ENCODE measurements at regions not wholly inside any gene's neighbourhood (a gene's known extent, or its start where the extent isn't known, plus 50 kb on each side); places are given as distances from the start of the nearest gene placed in this dataset.
A peak's percentile ranks its signal among the peaks of the same experiment; 100 is the strongest.

- Mint-ChIP-seq H3K27ac (peak overlapping the region; percentile 17), H3K36me3 (no peaks in the 10 kb centered on the region), H3K4me3 (peak overlapping the region; percentile 3), H3K4me1 (ENCODE audit: unreplicated experiment) (peaks cover 11% of the 10 kb centered on the region), H3K27me3 (no peaks in the 10 kb centered on the region), H3K9me3 (peaks cover 6% of the 10 kb centered on the region)
- DNase-seq (ENCODE audit: extremely low spot score, unreplicated experiment): no peak
- TF ChIP-seq CTCF (conservative IDR thresholded peaks at IDR 0.05): no peak
Observed at GRCh38 chr4:124483048-124483906, 229.3 kb downstream of the ANKRD50 start.

- Mint-ChIP-seq H3K4me3 (no peak overlapping the region), H3K27me3 (no peaks in the 10 kb centered on the region), H3K9me3 (peaks cover 6% of the 10 kb centered on the region), H3K36me3 (no peaks in the 10 kb centered on the region), H3K27ac (no peak overlapping the region), H3K4me1 (ENCODE audit: unreplicated experiment) (peaks cover 11% of the 10 kb centered on the region)
- no peak for DNase-seq (ENCODE audit: extremely low spot score, unreplicated experiment)
- no peak for TF ChIP-seq CTCF (conservative IDR thresholded peaks at IDR 0.05)
Observed at GRCh38 chr4:124484008-124484407, 228.5 kb downstream of the ANKRD50 start.

- H3K27ac Mint-ChIP-seq: no peak overlapping the region
- H3K4me3 Mint-ChIP-seq: no peak overlapping the region
- no peaks in the 10 kb centered on the region for H3K36me3 Mint-ChIP-seq
- peaks cover 6% of the 10 kb centered on the region for H3K9me3 Mint-ChIP-seq
- peaks cover 11% of the 10 kb centered on the region for H3K4me1 Mint-ChIP-seq (ENCODE audit: unreplicated experiment)
- DNase-seq (ENCODE audit: extremely low spot score, unreplicated experiment): no peak
- no peak for TF ChIP-seq CTCF (conservative IDR thresholded peaks at IDR 0.05)
- no peaks in the 10 kb centered on the region for H3K27me3 Mint-ChIP-seq
Observed at GRCh38 chr4:124484940-124485339, 227.6 kb downstream of the ANKRD50 start.

GRCh38 chr4:124486423-124486822, 226.1 kb downstream of the ANKRD50 start:
- Mint-ChIP-seq H3K4me1 (ENCODE audit: unreplicated experiment) (peaks cover 11% of the 10 kb centered on the region), H3K27me3 (no peaks in the 10 kb centered on the region), H3K4me3 (no peak overlapping the region), H3K9me3 (peaks cover 6% of the 10 kb centered on the region), H3K27ac (no peak overlapping the region), H3K36me3 (no peaks in the 10 kb centered on the region)
- no peak for DNase-seq (ENCODE audit: extremely low spot score, unreplicated experiment)
- TF ChIP-seq CTCF (conservative IDR thresholded peaks at IDR 0.05): no peak

- Mint-ChIP-seq H3K27ac (no peak overlapping the region), H3K36me3 (no peaks in the 10 kb centered on the region), H3K27me3 (no peaks in the 10 kb centered on the region), H3K4me1 (ENCODE audit: unreplicated experiment) (peaks cover 9% of the 10 kb centered on the region), H3K9me3 (peaks cover 6% of the 10 kb centered on the region), H3K4me3 (no peak overlapping the region)
- TF ChIP-seq CTCF (conservative IDR thresholded peaks at IDR 0.05): no peak
- no peak for DNase-seq (ENCODE audit: extremely low spot score, unreplicated experiment)
Observed at GRCh38 chr4:124487651-124488050, 224.9 kb downstream of the ANKRD50 start.
